Psoas muscle (tissue), 7 donors: ENCODE measurements at regions not wholly inside any gene's neighbourhood (a gene's known extent, or its start where the extent isn't known, plus 50 kb on each side); places are given as distances from the start of the nearest gene placed in this dataset.

Source experiments
- ATAC-seq, 4 donors: fragments of 200-7000 bp; cut with Tn5 transposase; one replicate each; pipeline ENCODE4 v1.9.1; 2020; ENCODE audit warnings: moderate library complexity in 3 of 4, mild to moderate bottlenecking in 2 of 4
- DNase-seq, 2 donors: peaks; one replicate each; pipeline ENCODE4 v3.0.0-alpha.2; 2020
- H3K27ac ChIP-seq: fragments of 200-600 bp; one replicate; pipeline ENCODE4 v1.8.0; 2022
- H3K27me3 ChIP-seq, 3 donors: fragments of 200-600 bp in 1 of 3; one replicate each; pipeline versions ENCODE4 v1.6.1 to v1.8.0; 2013 to 2022; ENCODE audit warnings: low read length in 2 of 3, mild to moderate bottlenecking in 2 of 3, moderate library complexity in 1 of 3; ENCODE audit not compliant: insufficient read depth in 3 of 3
- H3K36me3 ChIP-seq, 2 donors: fragments of 200-600 bp in 1 of 2; one replicate each; pipeline versions ENCODE4 v1.6.1 to v1.8.0; 2013 to 2022; ENCODE audit warnings: low read depth in 1 of 2, mild to moderate bottlenecking in 1 of 2, moderate library complexity in 1 of 2; ENCODE audit not compliant: insufficient read depth in 1 of 2
- H3K4me1 ChIP-seq: fragments of 200-600 bp; one replicate; pipeline ENCODE4 v1.8.0; 2022
- H3K4me3 ChIP-seq: fragments of 200-600 bp; one replicate; pipeline ENCODE4 v1.8.0; 2022; ENCODE audit warnings: mild to moderate bottlenecking
- H3K9me3 ChIP-seq: fragments of 200-600 bp; one replicate; pipeline ENCODE4 v1.8.0; 2022
- WGBS, 3 donors: extraction: QIAGEN DNeasy Blood & Tissue Kit; methylation state at CpG; one replicate each; pipeline versions ENCODE4 v1.1.6 to v1.1.7; 2013; 5-methylcytosine and 5-hydroxymethylcytosine counted together
- intact Hi-C, 2 donors: fragments of 100-400 bp; cut with DNase I; formaldehyde crosslinking; loops; one replicate each; pipeline versions ENCODE4 v1.11.0 to v1.14.2; 2022
- TF ChIP-seq, protein P1 (sequence below): fragments of 200-600 bp; IDR thresholded peaks from one replicate; pipeline ENCODE4 v1.8.0; 2022; ENCODE audit warnings: antibody characterized with exemption
- donor health status: healthy with polysubstance abuse.
- donor health status: DM: no; HTN: no; CAD: no; lungs with moderate emphysema.
- donor health status: Bipolar disorder and iron deficiency.
- donor health status: healthy.
- donor health status: DM: yes; HTN: yes; CAD: no.
- donor health status: DM: no; HTN: no; CAD: no.
- donor health status: DM: yes; HTN: yes; CAD: no.

GRCh38 chr13:78194904-78195639 is 276.4 kb upstream of the EDNRB start:
- Histone ChIP-seq H3K4me3 (no peak overlapping the region), H3K4me1 (no peaks in the 10 kb centered on the region), H3K36me3 (no peaks in the 10 kb centered on the region), H3K27me3 (no peaks in the 10 kb centered on the region), H3K27ac (no peak overlapping the region), H3K9me3 (no peaks in the 10 kb centered on the region)
- TF ChIP-seq, protein P1, sequence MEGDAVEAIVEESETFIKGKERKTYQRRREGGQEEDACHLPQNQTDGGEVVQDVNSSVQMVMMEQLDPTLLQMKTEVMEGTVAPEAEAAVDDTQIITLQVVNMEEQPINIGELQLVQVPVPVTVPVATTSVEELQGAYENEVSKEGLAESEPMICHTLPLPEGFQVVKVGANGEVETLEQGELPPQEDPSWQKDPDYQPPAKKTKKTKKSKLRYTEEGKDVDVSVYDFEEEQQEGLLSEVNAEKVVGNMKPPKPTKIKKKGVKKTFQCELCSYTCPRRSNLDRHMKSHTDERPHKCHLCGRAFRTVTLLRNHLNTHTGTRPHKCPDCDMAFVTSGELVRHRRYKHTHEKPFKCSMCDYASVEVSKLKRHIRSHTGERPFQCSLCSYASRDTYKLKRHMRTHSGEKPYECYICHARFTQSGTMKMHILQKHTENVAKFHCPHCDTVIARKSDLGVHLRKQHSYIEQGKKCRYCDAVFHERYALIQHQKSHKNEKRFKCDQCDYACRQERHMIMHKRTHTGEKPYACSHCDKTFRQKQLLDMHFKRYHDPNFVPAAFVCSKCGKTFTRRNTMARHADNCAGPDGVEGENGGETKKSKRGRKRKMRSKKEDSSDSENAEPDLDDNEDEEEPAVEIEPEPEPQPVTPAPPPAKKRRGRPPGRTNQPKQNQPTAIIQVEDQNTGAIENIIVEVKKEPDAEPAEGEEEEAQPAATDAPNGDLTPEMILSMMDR, result no peak
- no peak for ATAC-seq
- 77 to 82% (median 82%) methylated on average over 3 of the region's 3 CpGs for WGBS, 3 donors
- DNase-seq, result no peak
- intact Hi-C loops, result no loop called here

DNA sequence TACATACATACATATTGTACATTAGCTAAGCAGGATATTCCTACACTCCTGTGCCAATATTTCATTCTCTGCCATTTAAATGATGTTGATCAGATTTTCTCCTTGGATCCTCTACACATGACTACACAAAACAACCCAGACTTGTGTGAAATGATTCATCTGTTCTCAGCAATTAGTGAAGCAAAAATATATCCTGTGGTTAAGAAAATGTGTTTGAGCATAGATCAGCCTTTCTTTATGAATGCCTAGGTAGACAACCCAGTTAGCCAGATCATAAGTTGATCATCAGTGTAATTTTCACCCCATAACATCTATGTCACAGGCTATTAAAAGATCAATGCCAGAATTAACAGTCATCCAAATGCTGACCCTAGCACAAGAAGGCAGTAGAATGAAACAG is 275.2 kb upstream of the EDNRB start:
- intact Hi-C loops, result no loop called here

DNA sequence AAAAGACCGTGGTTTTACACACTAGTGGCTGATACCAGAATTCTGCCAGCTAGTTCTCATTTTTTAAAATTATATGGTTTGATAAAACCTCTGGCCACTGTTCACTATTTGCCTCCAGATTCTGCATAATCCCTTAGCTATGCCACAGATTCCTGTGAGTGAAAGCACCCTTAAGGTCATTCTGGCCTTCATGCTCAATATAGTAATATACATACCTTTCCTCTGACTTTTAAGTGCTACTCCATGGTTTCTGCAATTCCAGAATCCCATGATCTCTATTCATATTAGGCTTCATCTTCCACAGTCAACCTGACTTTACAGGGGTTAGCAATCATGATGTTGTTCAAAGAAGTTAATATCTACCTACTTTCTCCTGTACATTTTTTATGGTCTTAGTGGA is 274.1 kb upstream of the EDNRB start:
- no peaks in the 10 kb centered on the region for H3K36me3 ChIP-seq
- no peaks in the 10 kb centered on the region for H3K27me3 ChIP-seq
- intact Hi-C loops, result no loop called here
- no peaks in the 10 kb centered on the region for H3K9me3 ChIP-seq
- TF ChIP-seq, protein P1, result no peak
- H3K4me3 ChIP-seq, result no peak overlapping the region
- H3K27ac ChIP-seq, result no peak overlapping the region
- 0 to 24% (median 18%) methylated on average over 1 of the region's 1 CpG for WGBS, 3 donors
- DNase-seq (no peak), ATAC-seq (no peak)
- H3K4me1 ChIP-seq, result no peaks in the 10 kb centered on the region

More for the DNA sequence above, 275.2 kb upstream of the EDNRB start:
- TF ChIP-seq, protein P1, result no peak
- H3K27ac ChIP-seq, result no peak overlapping the region
- H3K9me3 ChIP-seq, result no peaks in the 10 kb centered on the region
- H3K36me3 ChIP-seq, result no peaks in the 10 kb centered on the region
- no peaks in the 10 kb centered on the region for H3K27me3 ChIP-seq
- H3K4me1 ChIP-seq, result no peaks in the 10 kb centered on the region
- no peak overlapping the region for H3K4me3 ChIP-seq
- ATAC-seq, result no peak
- DNase-seq, result no peak

DNA sequence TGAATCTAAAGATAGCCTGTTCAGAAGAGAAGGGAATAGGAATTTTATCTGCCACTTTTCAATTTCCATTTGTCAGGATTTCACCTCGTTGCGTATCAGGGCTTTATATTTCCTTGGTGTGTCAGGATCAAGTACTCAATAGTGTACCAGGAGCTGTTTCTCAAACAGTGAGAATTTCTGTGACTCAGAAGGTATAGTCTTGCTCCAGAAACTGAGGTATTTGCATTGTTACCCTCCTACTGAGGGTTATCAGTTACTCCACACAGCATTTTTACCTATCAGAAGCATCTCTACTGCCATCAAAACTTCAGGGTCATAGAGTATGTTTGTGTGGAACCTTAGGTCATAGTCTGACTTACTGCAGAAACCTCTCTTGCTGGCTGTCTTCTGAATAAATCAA is 271.7 kb upstream of the EDNRB start:
- WGBS, 3 donors, result 80 to 89% (median 80%) methylated on average over 2 of the region's 2 CpGs
- Histone ChIP-seq H3K4me3 (no peak overlapping the region), H3K27me3 (no peaks in the 10 kb centered on the region), H3K36me3 (no peaks in the 10 kb centered on the region), H3K27ac (no peak overlapping the region), H3K4me1 (no peaks in the 10 kb centered on the region), H3K9me3 (no peaks in the 10 kb centered on the region)
- ATAC-seq (no peak), DNase-seq (no peak)
- intact Hi-C loops, result no loop called here
- TF ChIP-seq, protein P1, result no peak

GRCh38 chr13:78187781-78188180 is 269.1 kb upstream of the EDNRB start:
- Histone ChIP-seq H3K9me3 (peaks cover 6% of the 10 kb centered on the region), H3K4me1 (no peaks in the 10 kb centered on the region), H3K4me3 (no peak overlapping the region), H3K27me3 (no peaks in the 10 kb centered on the region), H3K27ac (no peak overlapping the region), H3K36me3 (no peaks in the 10 kb centered on the region)
- intact Hi-C loops, result no loop called here
- TF ChIP-seq, protein P1, result no peak
- DNase-seq (no peak), ATAC-seq (no peak)
- 55 to 80% (median 73%) methylated on average over 4 of the region's 4 CpGs for WGBS, 3 donors
